ENCODE measurements at regions not wholly inside any gene's neighbourhood (a gene's known extent, or its start where the extent isn't known, plus 50 kb on each side); places are given as distances from the start of the nearest gene placed in this dataset.
A peak's percentile ranks its signal among the peaks of the same experiment; 100 is the strongest.

- DNase-seq (ENCODE audit: low read depth): peak; percentile 10
Observed at GRCh38 chr9:38286357-38286756, 106.1 kb upstream of the ALDH1B1 start.

- no peak for DNase-seq (ENCODE audit: low read depth)
Observed at GRCh38 chr9:38285236-38285635, 107.3 kb upstream of the ALDH1B1 start.

DNA sequence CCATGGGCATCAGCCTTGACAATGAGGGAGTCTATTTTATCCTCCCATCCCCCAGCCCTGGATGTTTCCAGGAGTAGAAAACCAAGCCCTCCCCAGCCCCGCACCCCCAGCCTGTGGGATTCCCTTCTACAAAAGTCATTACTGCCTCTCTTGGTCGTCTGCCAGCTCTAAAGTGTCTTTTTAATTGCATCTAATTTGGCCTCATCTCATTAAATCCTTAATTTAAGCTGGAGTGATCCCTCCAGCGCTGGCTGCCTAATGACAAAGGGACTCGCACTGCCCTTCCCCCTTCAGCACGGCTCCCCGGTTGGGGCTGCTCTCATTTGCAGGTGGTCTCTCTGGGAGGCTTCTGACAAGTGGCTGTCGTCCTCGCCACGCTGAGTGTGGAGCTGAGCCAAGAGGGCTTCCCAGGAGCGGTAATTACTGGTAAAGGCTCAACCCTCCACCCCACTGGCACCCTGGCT, 107.9 kb upstream of the ALDH1B1 start:
- DNase-seq (ENCODE audit: low read depth): no peak

DNA sequence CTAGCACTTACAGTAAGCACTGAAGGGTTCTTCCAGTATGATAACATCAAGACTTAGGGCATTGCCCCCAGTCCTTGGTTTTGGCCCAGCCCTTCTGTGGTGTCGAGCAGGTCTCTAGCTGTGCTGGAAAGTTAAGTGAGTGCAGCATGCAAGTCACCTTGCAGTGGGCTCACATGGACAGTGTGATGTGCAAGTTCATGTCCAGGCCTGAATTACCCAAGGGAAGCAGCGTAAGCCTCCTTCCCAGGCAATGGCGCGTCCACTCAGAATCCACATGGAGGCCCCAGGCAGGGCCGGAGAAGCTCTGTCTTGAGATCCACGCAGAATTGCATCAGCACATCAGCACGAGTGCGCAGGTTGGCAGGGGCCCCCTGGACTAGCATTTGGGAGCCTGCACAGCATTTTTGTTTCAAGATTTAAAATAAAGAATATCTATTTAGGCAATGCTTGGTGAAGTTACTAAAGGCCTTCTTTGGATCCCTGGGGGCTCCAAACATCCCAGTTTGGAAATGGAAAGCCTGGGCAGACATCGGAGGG, 108.4 kb upstream of the ALDH1B1 start:
- no peak for DNase-seq (ENCODE audit: low read depth)

- DNase-seq (ENCODE audit: low read depth): no peak
Observed at GRCh38 chr9:38282756-38283155, 109.7 kb upstream of the ALDH1B1 start.

DNA sequence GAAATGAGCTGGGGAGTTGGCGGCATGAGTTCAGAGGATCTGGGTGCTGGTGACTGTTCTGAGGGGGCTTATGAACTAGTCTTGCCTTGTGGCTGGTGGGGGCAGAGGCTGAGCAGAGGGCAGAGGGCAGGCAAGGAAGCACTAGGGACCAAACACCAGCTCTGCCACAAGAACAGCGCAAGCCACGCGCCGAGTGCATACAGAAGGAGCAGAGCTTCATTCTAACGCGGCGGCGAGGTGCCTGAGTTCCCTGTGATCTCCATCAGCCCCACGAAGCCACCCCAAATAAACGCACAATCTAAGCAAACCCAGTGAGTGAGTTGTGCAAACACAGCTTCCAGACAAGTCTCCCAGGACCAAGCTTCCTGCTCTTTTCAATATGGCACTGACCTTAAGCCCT, 110.6 kb upstream of the ALDH1B1 start:
- DNase-seq (ENCODE audit: low read depth): no peak

GRCh38 chr9:38281196-38281595, 111.3 kb upstream of the ALDH1B1 start:
- DNase-seq (ENCODE audit: low read depth): no peak

DNA sequence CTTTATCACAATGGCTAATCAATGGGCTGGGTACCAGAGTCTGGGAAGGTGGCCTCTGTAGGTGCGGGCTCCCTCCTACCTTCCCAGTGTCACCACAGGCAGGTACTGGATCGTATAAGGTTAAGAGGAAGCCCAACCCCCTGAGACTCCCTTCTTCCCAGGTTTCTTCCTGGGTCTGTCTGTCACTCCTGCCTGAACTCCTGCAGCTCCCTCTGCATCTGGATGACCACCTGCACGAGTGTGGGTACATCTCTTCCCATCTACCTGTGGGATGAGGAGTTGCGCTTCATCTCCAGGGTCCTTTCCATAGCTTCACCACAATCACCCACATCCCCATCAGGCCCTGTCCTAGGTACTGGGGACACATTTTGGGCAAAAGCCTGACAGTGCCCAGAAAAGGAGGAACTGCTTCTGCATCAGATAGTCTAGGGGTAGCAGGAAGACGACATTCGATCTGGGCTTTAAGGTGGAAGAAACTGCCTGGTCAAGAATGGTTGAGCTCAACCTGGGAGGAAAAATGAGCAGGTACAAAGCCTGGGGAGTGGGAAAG, 112.2 kb upstream of the ALDH1B1 start:
- DNase-seq (ENCODE audit: low read depth): no peak

- DNase-seq (ENCODE audit: low read depth): no peak
Observed at GRCh38 chr9:38278931-38279679, 113.4 kb upstream of the ALDH1B1 start.

DNA sequence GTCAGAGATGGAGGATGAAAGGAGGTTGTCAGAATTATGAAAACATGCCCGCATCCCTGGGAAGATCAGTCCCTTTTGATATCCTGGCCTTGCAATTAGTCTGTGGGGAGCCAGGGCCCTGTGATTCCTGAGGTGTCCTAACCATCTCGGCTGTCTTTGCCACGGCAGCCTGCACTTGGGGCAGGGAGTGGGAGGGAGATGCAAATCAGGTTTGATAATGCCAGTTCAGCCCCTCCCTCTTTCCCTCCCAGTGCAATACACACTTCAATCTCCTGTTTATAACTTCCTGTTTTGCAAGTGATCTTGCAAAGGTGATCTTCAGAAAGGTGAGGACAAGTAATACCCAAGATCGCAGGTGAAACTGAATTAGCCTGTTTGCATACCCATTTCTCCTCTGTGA, 114.0 kb upstream of the ALDH1B1 start:
- DNase-seq (ENCODE audit: low read depth): no peak

DNA sequence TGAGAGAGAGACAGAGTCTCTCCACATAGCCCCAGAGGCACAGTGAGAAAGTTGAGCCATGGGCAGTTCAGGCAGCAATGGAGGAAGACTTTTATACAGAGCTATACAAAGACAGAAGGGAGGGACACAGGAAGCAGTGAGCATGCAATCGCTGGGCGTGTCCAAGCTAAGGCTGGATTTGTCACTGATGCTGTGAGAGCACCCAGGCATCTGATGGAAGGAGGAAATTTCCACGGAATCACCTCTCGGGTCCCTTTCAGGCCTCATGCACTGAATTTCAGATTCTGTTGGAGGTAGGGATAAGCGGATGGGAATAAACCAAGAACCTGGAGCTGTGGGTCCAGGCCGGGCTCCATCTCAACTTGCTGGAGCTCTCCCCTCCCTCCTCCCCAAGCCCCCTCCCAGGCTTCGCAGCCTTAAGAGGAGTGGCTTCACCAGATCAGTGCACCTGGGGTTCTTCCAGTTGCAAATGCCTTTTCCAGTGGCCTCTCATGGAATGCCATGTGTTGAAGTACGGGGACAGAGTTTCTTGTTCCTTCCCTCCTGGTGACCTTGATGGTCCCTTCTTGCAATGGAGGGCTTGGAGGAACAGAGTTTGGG, 114.8 kb upstream of the ALDH1B1 start:
- DNase-seq (ENCODE audit: low read depth): peak; percentile 32

- DNase-seq (ENCODE audit: low read depth): no peak
Observed at GRCh38 chr9:38276771-38277439, 115.6 kb upstream of the ALDH1B1 start.

- peak; percentile 11 for DNase-seq (ENCODE audit: low read depth)
Observed at GRCh38 chr9:38274800-38275199, 117.7 kb upstream of the ALDH1B1 start.

GRCh38 chr9:38272710-38273109, 119.8 kb upstream of the ALDH1B1 start:
- no peak for DNase-seq (ENCODE audit: low read depth)

- DNase-seq (ENCODE audit: low read depth): no peak
Observed at GRCh38 chr9:38271666-38272241, 120.7 kb upstream of the ALDH1B1 start.

DNA sequence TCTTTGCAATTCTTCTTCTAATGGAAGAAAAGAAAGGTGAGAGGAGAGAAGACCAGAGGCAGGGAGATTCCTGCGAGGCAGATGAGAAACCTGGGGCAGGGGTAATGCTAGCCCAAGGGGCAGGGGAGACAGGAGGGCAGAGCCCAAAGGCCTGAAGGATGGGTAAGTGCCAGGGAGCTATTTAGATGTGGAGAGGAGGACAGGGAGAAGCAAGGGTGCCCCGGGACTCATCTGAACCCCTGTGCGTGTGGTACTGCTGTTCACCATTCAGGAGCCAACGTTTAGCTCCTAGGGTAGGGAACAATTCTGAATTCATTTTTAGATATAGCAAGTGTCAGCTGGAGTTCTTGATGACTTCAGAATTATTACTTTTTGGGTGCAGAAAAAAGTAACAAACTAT, 122.7 kb upstream of the ALDH1B1 start:
- DNase-seq (ENCODE audit: low read depth): no peak

DNA sequence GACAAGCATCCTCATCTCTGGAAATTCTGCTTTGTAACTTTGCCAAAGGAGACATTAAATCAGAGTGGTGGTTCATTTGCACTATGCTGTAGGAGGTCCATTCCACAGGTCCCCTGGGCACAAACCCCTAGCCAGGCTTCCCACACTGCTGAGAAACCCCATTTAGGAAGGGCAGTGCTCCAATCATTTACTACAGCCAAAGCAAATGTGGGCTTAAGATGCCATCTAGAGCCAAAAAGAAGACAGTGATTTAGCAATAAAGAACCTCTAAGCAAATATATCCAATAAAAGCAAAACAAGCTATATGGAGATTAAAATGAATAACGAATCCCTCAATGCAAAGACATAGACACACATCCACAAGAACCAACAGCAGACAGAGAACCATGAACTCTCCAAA, 129.0 kb upstream of the ALDH1B1 start:
- peak; percentile 49 for DNase-seq (ENCODE audit: low read depth)

- no peak for DNase-seq (ENCODE audit: low read depth)
Observed at GRCh38 chr9:38259519-38260218, 132.8 kb upstream of the ALDH1B1 start.

GRCh38 chr9:38259056-38259455, 133.4 kb upstream of the ALDH1B1 start:
- DNase-seq (ENCODE audit: low read depth): no peak

DNA sequence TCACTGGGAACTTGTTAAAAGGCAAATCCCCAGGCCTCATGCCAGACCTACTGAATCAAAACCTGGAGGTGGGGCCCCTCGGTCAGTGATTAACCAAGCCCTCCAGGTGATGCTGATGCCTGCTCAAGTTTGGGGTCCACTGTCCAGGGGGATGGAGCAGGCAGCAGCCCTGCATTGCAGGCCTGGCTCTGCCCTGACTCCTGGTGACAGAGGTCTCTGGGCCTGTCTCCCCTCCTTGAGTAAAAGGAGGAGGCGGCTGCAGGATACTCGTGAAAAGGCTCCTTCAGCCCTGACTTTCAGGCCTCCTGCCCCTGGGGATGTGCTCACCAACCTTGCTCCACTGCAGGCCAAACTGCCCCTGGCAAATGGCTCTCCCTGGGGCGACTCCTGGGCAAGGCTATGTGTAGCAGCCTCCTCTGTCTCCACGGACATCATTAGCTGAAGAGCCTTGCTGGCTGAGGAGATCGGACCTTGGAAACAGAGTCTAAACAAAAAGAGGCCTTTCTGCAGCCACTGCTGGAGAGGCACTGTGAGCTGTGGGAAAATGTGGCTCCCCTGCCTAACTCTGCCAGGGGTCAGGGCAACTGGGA, 134.8 kb upstream of the ALDH1B1 start:
- DNase-seq (ENCODE audit: low read depth): peak; percentile 22

DNA sequence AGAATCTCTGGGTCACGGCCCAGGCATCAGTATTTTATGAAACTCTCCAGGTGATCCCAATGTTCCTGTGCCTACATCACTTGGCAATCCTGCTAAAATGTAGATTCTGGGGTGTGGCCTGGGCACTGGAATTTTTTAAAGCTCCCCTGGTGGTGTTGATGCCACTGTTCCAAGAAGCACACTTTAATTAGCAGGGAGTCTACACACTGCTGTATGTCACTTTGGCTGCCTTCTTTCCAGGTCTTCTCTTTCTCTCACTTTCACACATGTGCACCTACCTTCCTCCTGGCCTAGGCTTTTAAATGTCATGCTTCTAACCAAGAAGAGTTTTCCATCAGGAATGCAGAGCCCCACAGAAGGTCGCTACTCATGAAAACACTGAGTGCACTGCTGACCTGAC, 136.0 kb upstream of the ALDH1B1 start:
- no peak for DNase-seq (ENCODE audit: low read depth)
